GM23338 (cell line): ENCODE measurements at regions not wholly inside any gene's neighbourhood (a gene's known extent, or its start where the extent isn't known, plus 50 kb on each side); places are given as distances from the start of the nearest gene placed in this dataset.

Experiments used
- ATAC-seq: fragments of 200-7000 bp; cut with Tn5 transposase; 3 replicates; pipeline ENCODE4 v1.9.1; 2020
- DNase-seq: peaks from one replicate; pipeline ENCODE4 v3.0.0-alpha.2; 2015; ENCODE audit warnings: low spot score
- H2AFZ ChIP-seq: fragments of 200-600 bp; sonication (generic); 2 replicates; pipeline ENCODE4 v1.8.0; 2016; ENCODE audit warnings: antibody characterized with exemption, mild to moderate bottlenecking, moderate library complexity
- H3F3A ChIP-seq: fragments of 200-600 bp; sonication (generic); replicated peaks from 2 replicates; pipeline ENCODE4 v1.8.0; 2017; ENCODE audit warnings: antibody characterized with exemption, mixed run types, low read depth
- H3K27ac ChIP-seq: fragments of 200-600 bp; sonication (generic); 2 replicates; pipeline ENCODE4 v1.6.1; 2016; ENCODE audit warnings: low read depth
- H3K27me3 ChIP-seq: fragments of 200-600 bp; sonication (generic); 2 replicates; pipeline ENCODE4 v1.8.0; 2016; ENCODE audit warnings: mild to moderate bottlenecking, mixed run types, moderate library complexity; ENCODE audit not compliant: insufficient read depth
- H3K36me3 ChIP-seq: fragments of 200-600 bp; sonication (generic); 2 replicates; pipeline ENCODE4 v1.8.0; 2016; ENCODE audit warnings: mild to moderate bottlenecking; ENCODE audit not compliant: insufficient read depth
- H3K4me1 ChIP-seq: fragments of 200-600 bp; sonication (generic); 2 replicates; pipeline ENCODE4 v1.8.0; 2016; ENCODE audit warnings: mild to moderate bottlenecking, moderate library complexity; ENCODE audit not compliant: insufficient read depth
- H3K4me2 ChIP-seq: fragments of 200-600 bp; sonication (generic); 2 replicates; pipeline ENCODE4 v1.7.1; 2017; ENCODE audit warnings: mixed run types
- H3K4me3 ChIP-seq: fragments of 200-600 bp; sonication (generic); 2 replicates; pipeline ENCODE4 v1.6.1; 2016; ENCODE audit warnings: mixed run types
- H3K79me2 ChIP-seq: fragments of 200-600 bp; sonication (generic); replicated peaks from 2 replicates; pipeline ENCODE4 v1.8.0; 2017; ENCODE audit warnings: mild to moderate bottlenecking; ENCODE audit not compliant: insufficient read depth
- H3K9me2 ChIP-seq: fragments of 200-600 bp; sonication (generic); 2 replicates; pipeline ENCODE4 v1.8.0; 2017; ENCODE audit not compliant: insufficient read depth
- H4K20me1 ChIP-seq: fragments of 200-600 bp; sonication (generic); replicated peaks from 2 replicates; pipeline ENCODE4 v1.8.0; 2017; ENCODE audit warnings: mild to moderate bottlenecking; ENCODE audit not compliant: insufficient read depth
- H3K27ac Mint-ChIP-seq: 2 replicates; pipeline ENCODE4 v1.8.0; 2020; ENCODE audit warnings: inconsistent platforms, mild to moderate bottlenecking, moderate library complexity, mixed read lengths
- H3K27me3 Mint-ChIP-seq: 3 replicates; pipeline ENCODE4 v1.8.0; 2022; ENCODE audit warnings: low read depth, mild to moderate bottlenecking, moderate library complexity, mixed read lengths, inconsistent platforms; ENCODE audit not compliant: insufficient read depth, poor library complexity
- H3K36me3 Mint-ChIP-seq: 3 replicates; pipeline ENCODE4 v1.8.0; 2021; ENCODE audit warnings: low read depth, mild to moderate bottlenecking, inconsistent platforms, moderate library complexity, mixed read lengths
- H3K4me1 Mint-ChIP-seq: 3 replicates; pipeline ENCODE4 v1.8.0; 2020; ENCODE audit warnings: mild to moderate bottlenecking, inconsistent platforms, mixed read lengths
- H3K4me3 Mint-ChIP-seq: 3 replicates; pipeline ENCODE4 v1.8.0; 2021; ENCODE audit warnings: moderate library complexity, mild to moderate bottlenecking, inconsistent platforms, mixed read lengths
- H3K9me3 Mint-ChIP-seq: 3 replicates; pipeline ENCODE4 v1.8.0; 2020; ENCODE audit warnings: moderate library complexity, mild to moderate bottlenecking, inconsistent platforms, mixed read lengths
- CREB1 ChIP-seq: fragments of 250-450 bp; sonication (Bioruptor Pico); IDR thresholded peaks from 2 replicates; pipeline ENCODE4 v1.5.0; 2020; ENCODE audit warnings: low read depth, mild to moderate bottlenecking, moderate library complexity
- EZH2 ChIP-seq: fragments of 200-600 bp; sonication (generic); IDR thresholded peaks from one replicate; pipeline ENCODE4 v1.8.0; 2017; ENCODE audit warnings: antibody characterized with exemption, mild to moderate bottlenecking, low read depth; ENCODE audit not compliant: unreplicated experiment
- EZH2phosphoT487 ChIP-seq: fragments of 200-600 bp; sonication (generic); IDR thresholded peaks from one replicate; pipeline ENCODE4 v1.8.1; 2018; ENCODE audit warnings: antibody characterized with exemption; ENCODE audit not compliant: unreplicated experiment
- JUNB ChIP-seq: IDR thresholded peaks from one replicate; pipeline ENCODE4 v1.6.1; 2016; ENCODE audit warnings: antibody characterized with exemption; ENCODE audit not compliant: unreplicated experiment
- NANOG ChIP-seq: IDR thresholded peaks from 2 replicates; pipeline ENCODE4 v1.6.1; 2016; ENCODE audit warnings: antibody characterized with exemption, borderline replicate concordance
- POLR2AphosphoS5 ChIP-seq: IDR thresholded peaks from 2 replicates; pipeline ENCODE4 v1.6.1; 2016; ENCODE audit warnings: antibody characterized with exemption, low read depth
- REST ChIP-seq: IDR thresholded peaks from one replicate; pipeline ENCODE4 v1.6.1; 2018; ENCODE audit warnings: antibody characterized with exemption; ENCODE audit not compliant: unreplicated experiment
- STAT1 ChIP-seq: IDR thresholded peaks from one replicate; pipeline ENCODE4 v1.6.1; 2016; ENCODE audit warnings: antibody characterized with exemption; ENCODE audit not compliant: unreplicated experiment
- ZNF331 ChIP-seq: fragments of 250-450 bp; sonication (Bioruptor Pico); IDR thresholded peaks from 2 replicates; pipeline ENCODE4 v1.5.0; 2020; ENCODE audit warnings: low read depth, mild to moderate bottlenecking, moderate library complexity
- TF ChIP-seq, protein P1 (sequence below), 2 experiments: fragments of 200-600 bp in 1 of 2; sonication (generic) in 1 of 2; conservative IDR thresholded peaks; 2 replicates each; pipeline versions ENCODE4 v1.5.1 to v1.6.1; 2016 to 2017; ENCODE audit warnings: antibody characterized with exemption in 2 of 2, low read depth in 2 of 2, mild to moderate bottlenecking in 2 of 2, moderate library complexity in 1 of 2
- TF ChIP-seq, protein P2 (sequence below): fragments of 250-450 bp; sonication (Bioruptor Pico); IDR thresholded peaks from 2 replicates; pipeline ENCODE4 v1.5.0; 2020; ENCODE audit warnings: mild to moderate bottlenecking, moderate library complexity
- TF ChIP-seq, protein P3 (sequence below): IDR thresholded peaks from 2 replicates; pipeline ENCODE4 v1.6.1; 2016; ENCODE audit warnings: antibody characterized with exemption

- H3K9me3 Mint-ChIP-seq = peaks cover 17% of the 10 kb centered on the region
- ATAC-seq = no peak
- H3K4me3 ChIP-seq = no peak overlapping the region
These were observed 261.1 kb downstream of the HDGFL1 start for GRCh38 chr6:22830463-22830862.

More at GRCh38 chr6:22830463-22830862, 261.1 kb downstream of the HDGFL1 start:
- no peaks in the 10 kb centered on the region for H3K27me3 ChIP-seq
- H3K36me3 ChIP-seq = no peaks in the 10 kb centered on the region
- H3F3A ChIP-seq = no peaks in the 10 kb centered on the region
- peaks cover 17% of the 10 kb centered on the region; the same call in 1 of the 2 replicates for H3K9me2 ChIP-seq
- H3K4me1 ChIP-seq = no peaks in the 10 kb centered on the region; the same call in 1 of the 2 replicates
- H3K4me2 ChIP-seq = no peak overlapping the region
- H3K79me2 ChIP-seq = no peaks in the 10 kb centered on the region
- Mint-ChIP-seq H3K27ac (no peak overlapping the region), H3K4me3 (no peak overlapping the region), H3K27me3 (peaks cover 6% of the 10 kb centered on the region), H3K4me1 (peaks cover 11% of the 10 kb centered on the region), H3K36me3 (peaks cover 10% of the 10 kb centered on the region)
- no peak for DNase-seq
- H2AFZ ChIP-seq = no peak overlapping the region
- no peaks in the 10 kb centered on the region for H4K20me1 ChIP-seq
- TF ChIP-seq STAT1 (no peak), EZH2phosphoT487 (no peak), REST (no peak), NANOG (no peak), ZNF331 (CRISPR knock-in tag) (no peak), EZH2 (no peak), CREB1 (CRISPR knock-in tag) (no peak), POLR2AphosphoS5 (no peak), JUNB (no peak)
- TF ChIP-seq, protein P1, sequence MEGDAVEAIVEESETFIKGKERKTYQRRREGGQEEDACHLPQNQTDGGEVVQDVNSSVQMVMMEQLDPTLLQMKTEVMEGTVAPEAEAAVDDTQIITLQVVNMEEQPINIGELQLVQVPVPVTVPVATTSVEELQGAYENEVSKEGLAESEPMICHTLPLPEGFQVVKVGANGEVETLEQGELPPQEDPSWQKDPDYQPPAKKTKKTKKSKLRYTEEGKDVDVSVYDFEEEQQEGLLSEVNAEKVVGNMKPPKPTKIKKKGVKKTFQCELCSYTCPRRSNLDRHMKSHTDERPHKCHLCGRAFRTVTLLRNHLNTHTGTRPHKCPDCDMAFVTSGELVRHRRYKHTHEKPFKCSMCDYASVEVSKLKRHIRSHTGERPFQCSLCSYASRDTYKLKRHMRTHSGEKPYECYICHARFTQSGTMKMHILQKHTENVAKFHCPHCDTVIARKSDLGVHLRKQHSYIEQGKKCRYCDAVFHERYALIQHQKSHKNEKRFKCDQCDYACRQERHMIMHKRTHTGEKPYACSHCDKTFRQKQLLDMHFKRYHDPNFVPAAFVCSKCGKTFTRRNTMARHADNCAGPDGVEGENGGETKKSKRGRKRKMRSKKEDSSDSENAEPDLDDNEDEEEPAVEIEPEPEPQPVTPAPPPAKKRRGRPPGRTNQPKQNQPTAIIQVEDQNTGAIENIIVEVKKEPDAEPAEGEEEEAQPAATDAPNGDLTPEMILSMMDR (conservative IDR thresholded peaks at IDR 0.05; ENCODE audit: low read depth in 2 of 2) = no peak
- TF ChIP-seq, protein P2, sequence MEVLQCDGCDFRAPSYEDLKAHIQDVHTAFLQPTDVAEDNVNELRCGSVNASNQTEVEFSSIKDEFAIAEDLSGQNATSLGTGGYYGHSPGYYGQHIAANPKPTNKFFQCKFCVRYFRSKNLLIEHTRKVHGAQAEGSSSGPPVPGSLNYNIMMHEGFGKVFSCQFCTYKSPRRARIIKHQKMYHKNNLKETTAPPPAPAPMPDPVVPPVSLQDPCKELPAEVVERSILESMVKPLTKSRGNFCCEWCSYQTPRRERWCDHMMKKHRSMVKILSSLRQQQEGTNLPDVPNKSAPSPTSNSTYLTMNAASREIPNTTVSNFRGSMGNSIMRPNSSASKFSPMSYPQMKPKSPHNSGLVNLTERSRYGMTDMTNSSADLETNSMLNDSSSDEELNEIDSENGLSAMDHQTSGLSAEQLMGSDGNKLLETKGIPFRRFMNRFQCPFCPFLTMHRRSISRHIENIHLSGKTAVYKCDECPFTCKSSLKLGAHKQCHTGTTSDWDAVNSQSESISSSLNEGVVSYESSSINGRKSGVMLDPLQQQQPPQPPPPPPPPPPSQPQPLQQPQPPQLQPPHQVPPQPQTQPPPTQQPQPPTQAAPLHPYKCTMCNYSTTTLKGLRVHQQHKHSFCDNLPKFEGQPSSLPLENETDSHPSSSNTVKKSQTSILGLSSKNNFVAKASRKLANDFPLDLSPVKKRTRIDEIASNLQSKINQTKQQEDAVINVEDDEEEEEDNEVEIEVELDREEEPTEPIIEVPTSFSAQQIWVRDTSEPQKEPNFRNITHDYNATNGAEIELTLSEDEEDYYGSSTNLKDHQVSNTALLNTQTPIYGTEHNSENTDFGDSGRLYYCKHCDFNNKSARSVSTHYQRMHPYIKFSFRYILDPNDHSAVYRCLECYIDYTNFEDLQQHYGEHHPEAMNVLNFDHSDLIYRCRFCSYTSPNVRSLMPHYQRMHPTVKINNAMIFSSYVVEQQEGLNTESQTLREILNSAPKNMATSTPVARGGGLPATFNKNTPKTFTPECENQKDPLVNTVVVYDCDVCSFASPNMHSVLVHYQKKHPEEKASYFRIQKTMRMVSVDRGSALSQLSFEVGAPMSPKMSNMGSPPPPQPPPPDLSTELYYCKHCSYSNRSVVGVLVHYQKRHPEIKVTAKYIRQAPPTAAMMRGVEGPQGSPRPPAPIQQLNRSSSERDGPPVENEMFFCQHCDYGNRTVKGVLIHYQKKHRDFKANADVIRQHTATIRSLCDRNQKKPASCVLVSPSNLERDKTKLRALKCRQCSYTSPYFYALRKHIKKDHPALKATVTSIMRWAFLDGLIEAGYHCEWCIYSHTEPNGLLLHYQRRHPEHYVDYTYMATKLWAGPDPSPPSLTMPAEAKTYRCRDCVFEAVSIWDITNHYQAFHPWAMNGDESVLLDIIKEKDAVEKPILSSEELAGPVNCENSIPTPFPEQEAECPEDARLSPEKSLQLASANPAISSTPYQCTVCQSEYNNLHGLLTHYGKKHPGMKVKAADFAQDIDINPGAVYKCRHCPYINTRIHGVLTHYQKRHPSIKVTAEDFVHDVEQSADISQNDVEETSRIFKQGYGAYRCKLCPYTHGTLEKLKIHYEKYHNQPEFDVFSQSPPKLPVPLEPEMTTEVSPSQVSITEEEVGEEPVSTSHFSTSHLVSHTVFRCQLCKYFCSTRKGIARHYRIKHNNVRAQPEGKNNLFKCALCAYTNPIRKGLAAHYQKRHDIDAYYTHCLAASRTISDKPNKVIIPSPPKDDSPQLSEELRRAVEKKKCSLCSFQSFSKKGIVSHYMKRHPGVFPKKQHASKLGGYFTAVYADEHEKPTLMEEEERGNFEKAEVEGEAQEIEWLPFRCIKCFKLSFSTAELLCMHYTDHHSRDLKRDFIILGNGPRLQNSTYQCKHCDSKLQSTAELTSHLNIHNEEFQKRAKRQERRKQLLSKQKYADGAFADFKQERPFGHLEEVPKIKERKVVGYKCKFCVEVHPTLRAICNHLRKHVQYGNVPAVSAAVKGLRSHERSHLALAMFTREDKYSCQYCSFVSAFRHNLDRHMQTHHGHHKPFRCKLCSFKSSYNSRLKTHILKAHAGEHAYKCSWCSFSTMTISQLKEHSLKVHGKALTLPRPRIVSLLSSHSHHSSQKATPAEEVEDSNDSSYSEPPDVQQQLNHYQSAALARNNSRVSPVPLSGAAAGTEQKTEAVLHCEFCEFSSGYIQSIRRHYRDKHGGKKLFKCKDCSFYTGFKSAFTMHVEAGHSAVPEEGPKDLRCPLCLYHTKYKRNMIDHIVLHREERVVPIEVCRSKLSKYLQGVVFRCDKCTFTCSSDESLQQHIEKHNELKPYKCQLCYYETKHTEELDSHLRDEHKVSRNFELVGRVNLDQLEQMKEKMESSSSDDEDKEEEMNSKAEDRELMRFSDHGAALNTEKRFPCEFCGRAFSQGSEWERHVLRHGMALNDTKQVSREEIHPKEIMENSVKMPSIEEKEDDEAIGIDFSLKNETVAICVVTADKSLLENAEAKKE (CRISPR knock-in tag) = no peak
- TF ChIP-seq, protein P3, sequence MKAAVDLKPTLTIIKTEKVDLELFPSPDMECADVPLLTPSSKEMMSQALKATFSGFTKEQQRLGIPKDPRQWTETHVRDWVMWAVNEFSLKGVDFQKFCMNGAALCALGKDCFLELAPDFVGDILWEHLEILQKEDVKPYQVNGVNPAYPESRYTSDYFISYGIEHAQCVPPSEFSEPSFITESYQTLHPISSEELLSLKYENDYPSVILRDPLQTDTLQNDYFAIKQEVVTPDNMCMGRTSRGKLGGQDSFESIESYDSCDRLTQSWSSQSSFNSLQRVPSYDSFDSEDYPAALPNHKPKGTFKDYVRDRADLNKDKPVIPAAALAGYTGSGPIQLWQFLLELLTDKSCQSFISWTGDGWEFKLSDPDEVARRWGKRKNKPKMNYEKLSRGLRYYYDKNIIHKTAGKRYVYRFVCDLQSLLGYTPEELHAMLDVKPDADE = no peak
- H3K27ac ChIP-seq = no peak overlapping the region
